ENCODE measurements at regions not wholly inside any gene's neighbourhood (a gene's known extent, or its start where the extent isn't known, plus 50 kb on each side); places are given as distances from the start of the nearest gene placed in this dataset.

DNA sequence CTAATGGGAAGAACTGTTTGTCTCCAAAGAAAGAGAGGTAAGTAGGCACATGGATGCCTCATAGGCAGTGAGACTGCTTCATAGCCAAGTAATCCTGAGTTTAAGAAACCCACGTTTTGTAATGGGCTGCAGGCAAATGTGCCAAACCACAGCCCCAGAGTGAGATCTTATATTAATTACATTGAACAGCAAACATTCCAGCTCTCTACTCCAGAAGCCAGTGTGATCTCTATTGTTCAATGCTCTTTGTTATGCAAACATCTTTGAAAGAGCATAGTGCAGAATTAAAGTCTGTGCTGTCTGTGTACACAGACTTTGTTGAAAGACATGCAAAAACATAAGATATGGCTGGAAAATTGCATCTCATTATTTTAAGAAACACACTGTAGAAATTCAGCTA lies 720.8 kb upstream of the REG3G start:
- 15% methylated on average over 1 of the region's 1 CpG for WGBS
- Histone ChIP-seq H3K36me3 (ENCODE audit: control insufficient read depth in 4 of 4, insufficient read depth in 3 of 4, low read depth in 1 of 4, low read length in 3 of 4) (no peaks in the 10 kb centered on the region), H3K9me3 (ENCODE audit: control insufficient read depth in 4 of 4, low read length in 3 of 4) (no peaks in the 10 kb centered on the region), H3K4me3 (ENCODE audit: low read depth in 1 of 3, low read length in 3 of 3) (no peak overlapping the region), H3K27ac (ENCODE audit: low read depth in 1 of 2, low read length in 2 of 2) (no peak overlapping the region), H3K27me3 (ENCODE audit: control insufficient read depth in 4 of 4, insufficient read depth in 4 of 4, low read length in 3 of 4) (no peaks in the 10 kb centered on the region), H3K4me1 (ENCODE audit: control insufficient read depth in 4 of 4, insufficient read depth in 4 of 4, low read length in 3 of 4) (no peaks in the 10 kb centered on the region), H3K9ac (ENCODE audit: low read depth in 1 of 2, low read length in 2 of 2) (no peak overlapping the region)
- TF ChIP-seq JUND (IDR thresholded peaks at IDR 0.05) (no peak), FOXA1 (IDR thresholded peaks at IDR 0.05) (no peak), ATF3 (IDR thresholded peaks at IDR 0.05) (no peak), HNF4A (conservative IDR thresholded peaks at IDR 0.05) (no peak), GABPA (IDR thresholded peaks at IDR 0.05 in 1 of 2, conservative IDR thresholded peaks at IDR 0.05 in 1 of 2) (no peak), NR2F2 (IDR thresholded peaks at IDR 0.05) (no peak), SP1 (IDR thresholded peaks at IDR 0.05) (no peak), MAX (IDR thresholded peaks at IDR 0.05) (no peak), YY1 (IDR thresholded peaks at IDR 0.05) (no peak), RXRA (IDR thresholded peaks at IDR 0.05) (no peak)
- TF ChIP-seq, protein P1, sequence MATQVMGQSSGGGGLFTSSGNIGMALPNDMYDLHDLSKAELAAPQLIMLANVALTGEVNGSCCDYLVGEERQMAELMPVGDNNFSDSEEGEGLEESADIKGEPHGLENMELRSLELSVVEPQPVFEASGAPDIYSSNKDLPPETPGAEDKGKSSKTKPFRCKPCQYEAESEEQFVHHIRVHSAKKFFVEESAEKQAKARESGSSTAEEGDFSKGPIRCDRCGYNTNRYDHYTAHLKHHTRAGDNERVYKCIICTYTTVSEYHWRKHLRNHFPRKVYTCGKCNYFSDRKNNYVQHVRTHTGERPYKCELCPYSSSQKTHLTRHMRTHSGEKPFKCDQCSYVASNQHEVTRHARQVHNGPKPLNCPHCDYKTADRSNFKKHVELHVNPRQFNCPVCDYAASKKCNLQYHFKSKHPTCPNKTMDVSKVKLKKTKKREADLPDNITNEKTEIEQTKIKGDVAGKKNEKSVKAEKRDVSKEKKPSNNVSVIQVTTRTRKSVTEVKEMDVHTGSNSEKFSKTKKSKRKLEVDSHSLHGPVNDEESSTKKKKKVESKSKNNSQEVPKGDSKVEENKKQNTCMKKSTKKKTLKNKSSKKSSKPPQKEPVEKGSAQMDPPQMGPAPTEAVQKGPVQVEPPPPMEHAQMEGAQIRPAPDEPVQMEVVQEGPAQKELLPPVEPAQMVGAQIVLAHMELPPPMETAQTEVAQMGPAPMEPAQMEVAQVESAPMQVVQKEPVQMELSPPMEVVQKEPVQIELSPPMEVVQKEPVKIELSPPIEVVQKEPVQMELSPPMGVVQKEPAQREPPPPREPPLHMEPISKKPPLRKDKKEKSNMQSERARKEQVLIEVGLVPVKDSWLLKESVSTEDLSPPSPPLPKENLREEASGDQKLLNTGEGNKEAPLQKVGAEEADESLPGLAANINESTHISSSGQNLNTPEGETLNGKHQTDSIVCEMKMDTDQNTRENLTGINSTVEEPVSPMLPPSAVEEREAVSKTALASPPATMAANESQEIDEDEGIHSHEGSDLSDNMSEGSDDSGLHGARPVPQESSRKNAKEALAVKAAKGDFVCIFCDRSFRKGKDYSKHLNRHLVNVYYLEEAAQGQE (IDR thresholded peaks at IDR 0.05) = no peak
- TF ChIP-seq, protein P2, sequence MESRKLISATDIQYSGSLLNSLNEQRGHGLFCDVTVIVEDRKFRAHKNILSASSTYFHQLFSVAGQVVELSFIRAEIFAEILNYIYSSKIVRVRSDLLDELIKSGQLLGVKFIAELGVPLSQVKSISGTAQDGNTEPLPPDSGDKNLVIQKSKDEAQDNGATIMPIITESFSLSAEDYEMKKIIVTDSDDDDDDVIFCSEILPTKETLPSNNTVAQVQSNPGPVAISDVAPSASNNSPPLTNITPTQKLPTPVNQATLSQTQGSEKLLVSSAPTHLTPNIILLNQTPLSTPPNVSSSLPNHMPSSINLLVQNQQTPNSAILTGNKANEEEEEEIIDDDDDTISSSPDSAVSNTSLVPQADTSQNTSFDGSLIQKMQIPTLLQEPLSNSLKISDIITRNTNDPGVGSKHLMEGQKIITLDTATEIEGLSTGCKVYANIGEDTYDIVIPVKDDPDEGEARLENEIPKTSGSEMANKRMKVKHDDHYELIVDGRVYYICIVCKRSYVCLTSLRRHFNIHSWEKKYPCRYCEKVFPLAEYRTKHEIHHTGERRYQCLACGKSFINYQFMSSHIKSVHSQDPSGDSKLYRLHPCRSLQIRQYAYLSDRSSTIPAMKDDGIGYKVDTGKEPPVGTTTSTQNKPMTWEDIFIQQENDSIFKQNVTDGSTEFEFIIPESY (IDR thresholded peaks at IDR 0.05) = no peak
- no peak for DNase-seq (ENCODE audit: low spot score)

DNA sequence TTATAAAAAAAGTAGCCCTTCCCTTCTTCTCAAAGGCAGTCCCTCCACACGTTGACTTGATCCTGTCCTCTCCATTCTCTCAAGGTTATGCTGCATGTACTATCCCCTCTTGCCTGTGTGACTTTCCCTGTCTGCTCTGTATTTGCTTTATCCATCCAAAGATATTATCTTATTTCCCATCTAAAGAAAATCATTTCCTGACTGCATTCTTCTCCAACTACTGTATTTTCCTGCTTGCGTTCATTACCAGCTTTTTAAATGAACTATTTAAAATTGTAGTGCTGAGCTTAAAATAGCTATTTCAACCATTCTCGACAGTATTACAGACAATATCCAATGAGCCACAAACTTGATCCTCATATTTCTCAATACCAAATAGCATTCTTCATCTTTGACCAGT lies 716.0 kb upstream of the REG3G start:
- WGBS = 46% methylated on average over 3 of the region's 3 CpGs
- no peaks in the 10 kb centered on the region for H3K27me3 ChIP-seq (ENCODE audit: control insufficient read depth in 4 of 4, insufficient read depth in 4 of 4, low read length in 3 of 4)
- no peak for DNase-seq (ENCODE audit: low spot score)
- TF ChIP-seq, protein P2 (IDR thresholded peaks at IDR 0.05) = no peak
- TF ChIP-seq HNF4A (conservative IDR thresholded peaks at IDR 0.05) (no peak), HNF4G (IDR thresholded peaks at IDR 0.05) (no peak), JUND (IDR thresholded peaks at IDR 0.05) (no peak), NR2F2 (IDR thresholded peaks at IDR 0.05) (no peak), FOXA1 (IDR thresholded peaks at IDR 0.05) (no peak), ATF3 (IDR thresholded peaks at IDR 0.05) (no peak), RAD21 (IDR thresholded peaks at IDR 0.05) (no peak)
- TF ChIP-seq, protein P3, sequence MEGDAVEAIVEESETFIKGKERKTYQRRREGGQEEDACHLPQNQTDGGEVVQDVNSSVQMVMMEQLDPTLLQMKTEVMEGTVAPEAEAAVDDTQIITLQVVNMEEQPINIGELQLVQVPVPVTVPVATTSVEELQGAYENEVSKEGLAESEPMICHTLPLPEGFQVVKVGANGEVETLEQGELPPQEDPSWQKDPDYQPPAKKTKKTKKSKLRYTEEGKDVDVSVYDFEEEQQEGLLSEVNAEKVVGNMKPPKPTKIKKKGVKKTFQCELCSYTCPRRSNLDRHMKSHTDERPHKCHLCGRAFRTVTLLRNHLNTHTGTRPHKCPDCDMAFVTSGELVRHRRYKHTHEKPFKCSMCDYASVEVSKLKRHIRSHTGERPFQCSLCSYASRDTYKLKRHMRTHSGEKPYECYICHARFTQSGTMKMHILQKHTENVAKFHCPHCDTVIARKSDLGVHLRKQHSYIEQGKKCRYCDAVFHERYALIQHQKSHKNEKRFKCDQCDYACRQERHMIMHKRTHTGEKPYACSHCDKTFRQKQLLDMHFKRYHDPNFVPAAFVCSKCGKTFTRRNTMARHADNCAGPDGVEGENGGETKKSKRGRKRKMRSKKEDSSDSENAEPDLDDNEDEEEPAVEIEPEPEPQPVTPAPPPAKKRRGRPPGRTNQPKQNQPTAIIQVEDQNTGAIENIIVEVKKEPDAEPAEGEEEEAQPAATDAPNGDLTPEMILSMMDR (IDR thresholded peaks at IDR 0.05; ENCODE audit: low read depth, low read length, missing input control) = no peak
- TF ChIP-seq, protein P1 (IDR thresholded peaks at IDR 0.05) = no peak
- no peak overlapping the region for H3K27ac ChIP-seq (ENCODE audit: low read depth in 1 of 2, low read length in 2 of 2)
- no peak overlapping the region for H3K4me3 ChIP-seq (ENCODE audit: low read depth in 1 of 3, low read length in 3 of 3)
- H3K9me3 ChIP-seq (ENCODE audit: control insufficient read depth in 4 of 4, low read length in 3 of 4) = no peaks in the 10 kb centered on the region
- H3K36me3 ChIP-seq (ENCODE audit: control insufficient read depth in 4 of 4, insufficient read depth in 3 of 4, low read depth in 1 of 4, low read length in 3 of 4) = no peaks in the 10 kb centered on the region
- H3K4me1 ChIP-seq (ENCODE audit: control insufficient read depth in 4 of 4, insufficient read depth in 4 of 4, low read length in 3 of 4) = no peaks in the 10 kb centered on the region
- H3K9ac ChIP-seq (ENCODE audit: low read depth in 1 of 2, low read length in 2 of 2) = no peak overlapping the region
